H9 (cell line): ENCODE measurements at regions not wholly inside any gene's neighbourhood (a gene's known extent, or its start where the extent isn't known, plus 50 kb on each side); places are given as distances from the start of the nearest gene placed in this dataset.

Source experiments
- DNase-seq: peaks from one replicate; pipeline ENCODE4 v3.0.0-alpha.2; 2017
- H2AFZ ChIP-seq: one replicate; pipeline ENCODE4 v1.6.1; 2013; ENCODE audit warnings: mild to moderate bottlenecking, low read length, control low read depth, moderate library complexity
- H2AK5ac ChIP-seq: 2 replicates; pipeline ENCODE4 v1.6.1; 2013; ENCODE audit warnings: low read length, control low read depth, mixed read lengths; ENCODE audit not compliant: insufficient read length
- H2BK120ac ChIP-seq: one replicate; pipeline ENCODE4 v1.6.1; 2013; ENCODE audit warnings: low read depth, mild to moderate bottlenecking, low read length, control low read depth, inconsistent platforms; ENCODE audit not compliant: poor library complexity, severe bottlenecking
- H2BK12ac ChIP-seq: 2 replicates; pipeline ENCODE4 v1.6.1; 2013; ENCODE audit warnings: low read length, control low read depth, mixed read lengths, low read depth; ENCODE audit not compliant: insufficient read length
- H2BK15ac ChIP-seq: 2 replicates; pipeline ENCODE4 v1.6.1; 2013; ENCODE audit warnings: low read depth, low read length, control low read depth
- H2BK20ac ChIP-seq: one replicate; pipeline ENCODE4 v1.6.1; 2013; ENCODE audit warnings: low read depth, mild to moderate bottlenecking, low read length, control low read depth, inconsistent platforms; ENCODE audit not compliant: poor library complexity, severe bottlenecking
- H2BK5ac ChIP-seq: 2 replicates; pipeline ENCODE4 v1.6.1; 2013; ENCODE audit warnings: low read length, control low read depth, mixed read lengths; ENCODE audit not compliant: insufficient read length
- H3K14ac ChIP-seq: 2 replicates; pipeline ENCODE4 v1.6.1; 2013; ENCODE audit warnings: low read length, control low read depth; ENCODE audit not compliant: insufficient read depth
- H3K18ac ChIP-seq: 2 replicates; pipeline ENCODE4 v1.6.1; 2013; ENCODE audit warnings: low read depth, mild to moderate bottlenecking, mixed read lengths, low read length, control low read depth; ENCODE audit not compliant: insufficient read length
- H3K23ac ChIP-seq: 2 replicates; pipeline ENCODE4 v1.6.1; 2013; ENCODE audit warnings: low read length, control low read depth, mixed read lengths, low read depth; ENCODE audit not compliant: insufficient read length
- H3K23me2 ChIP-seq: 2 replicates; pipeline ENCODE4 v1.6.1; 2013; ENCODE audit warnings: low read depth, mild to moderate bottlenecking, mixed read lengths, low read length, control low read depth; ENCODE audit not compliant: insufficient read length, poor library complexity, severe bottlenecking
- H3K27ac ChIP-seq: 2 replicates; pipeline ENCODE4 v1.5.1; 2013; ENCODE audit warnings: low read length, control low read depth, mixed read lengths, low read depth; ENCODE audit not compliant: insufficient read length
- H3K27me3 ChIP-seq: 2 replicates; pipeline ENCODE4 v1.6.1; 2013; ENCODE audit warnings: low read length, control low read depth, inconsistent platforms; ENCODE audit not compliant: insufficient read depth
- H3K4ac ChIP-seq: 2 replicates; pipeline ENCODE4 v1.6.1; 2013; ENCODE audit warnings: low read depth, mild to moderate bottlenecking, control low read depth, inconsistent platforms, low read length, moderate library complexity
- H3K4me1 ChIP-seq: 2 replicates; pipeline ENCODE4 v1.6.1; 2013; ENCODE audit warnings: low read length, control low read depth, inconsistent platforms; ENCODE audit not compliant: insufficient read depth
- H3K4me2 ChIP-seq: 2 replicates; pipeline ENCODE4 v1.6.1; 2013; ENCODE audit warnings: low read length, control low read depth, mixed read lengths; ENCODE audit not compliant: insufficient read length, insufficient read depth
- H3K56ac ChIP-seq: 2 replicates; pipeline ENCODE4 v1.6.1; 2013; ENCODE audit warnings: low read depth, mild to moderate bottlenecking, mixed read lengths, low read length, control low read depth; ENCODE audit not compliant: insufficient read length
- H3K79me1 ChIP-seq: 2 replicates; pipeline ENCODE4 v1.6.1; 2013; ENCODE audit warnings: low read depth, mild to moderate bottlenecking, moderate library complexity, low read length, control low read depth, inconsistent platforms; ENCODE audit not compliant: insufficient read depth, poor library complexity, severe bottlenecking
- H3K79me2 ChIP-seq: 2 replicates; pipeline ENCODE4 v1.6.1; 2013; ENCODE audit warnings: low read length, control low read depth, inconsistent platforms; ENCODE audit not compliant: insufficient read depth
- H3K9ac ChIP-seq: 2 replicates; pipeline ENCODE4 v1.6.1; 2013; ENCODE audit warnings: low read length, control low read depth, mixed read lengths; ENCODE audit not compliant: insufficient read length; ENCODE audit errors: extremely low read depth
- H3K9me3 ChIP-seq: one replicate; pipeline ENCODE4 v1.6.1; 2013; ENCODE audit warnings: low read depth, low read length, inconsistent platforms; ENCODE audit not compliant: control insufficient read depth
- H3T11ph ChIP-seq: one replicate; pipeline ENCODE4 v1.6.1; 2013; ENCODE audit warnings: mild to moderate bottlenecking, low read length, control low read depth, inconsistent platforms
- H4K20me1 ChIP-seq: one replicate; pipeline ENCODE4 v1.6.1; 2013; ENCODE audit not compliant: control insufficient read depth, insufficient read length, insufficient read depth
- H4K5ac ChIP-seq: 2 replicates; pipeline ENCODE4 v1.6.1; 2013; ENCODE audit warnings: low read depth, mild to moderate bottlenecking, mixed read lengths, low read length, control low read depth; ENCODE audit not compliant: insufficient read length
- H4K8ac ChIP-seq: replicated peaks from 2 replicates; pipeline ENCODE4 v1.6.1; 2013; ENCODE audit warnings: low read length, control low read depth, mixed read lengths, low read depth; ENCODE audit not compliant: insufficient read length
- H4K91ac ChIP-seq: 2 replicates; pipeline ENCODE4 v1.6.1; 2013; ENCODE audit warnings: low read depth, mild to moderate bottlenecking, moderate library complexity, mixed read lengths, low read length, control low read depth; ENCODE audit not compliant: insufficient read length
- H3K27ac Mint-ChIP-seq, 3 experiments: 2 replicates in 2 of 3; 3 replicates in 1 of 3; pipeline ENCODE4 v1.8.0; 2020 to 2021; ENCODE audit warnings: mixed read lengths in 3 of 3, mild to moderate bottlenecking in 1 of 3, moderate library complexity in 1 of 3
- H3K27me3 Mint-ChIP-seq: 2 replicates; pipeline ENCODE4 v1.8.0; 2021; ENCODE audit warnings: low read depth, mild to moderate bottlenecking, moderate library complexity, mixed read lengths
- H3K36me3 Mint-ChIP-seq, 3 experiments: 2 replicates in 2 of 3; 3 replicates in 1 of 3; pipeline ENCODE4 v1.8.0; 2020 to 2021; ENCODE audit warnings: low read depth in 3 of 3, mixed read lengths in 3 of 3; ENCODE audit not compliant: insufficient read depth in 1 of 3
- H3K4me1 Mint-ChIP-seq, 2 experiments: 2 replicates each; pipeline ENCODE4 v1.8.0; 2020; ENCODE audit warnings: mixed read lengths in 2 of 2
- H3K4me3 Mint-ChIP-seq, 2 experiments: 2 replicates in 1 of 2; 3 replicates in 1 of 2; pipeline ENCODE4 v1.8.0; 2020 to 2021; ENCODE audit warnings: mild to moderate bottlenecking in 2 of 2, mixed read lengths in 2 of 2, moderate library complexity in 1 of 2
- H3K9me3 Mint-ChIP-seq, 2 experiments: 2 replicates in 1 of 2; 3 replicates in 1 of 2; pipeline ENCODE4 v1.8.0; 2020; ENCODE audit warnings: mild to moderate bottlenecking in 2 of 2, mixed read lengths in 2 of 2, moderate library complexity in 1 of 2
- WGBS: extraction: QIAGEN DNeasy Blood & Tissue Kit; methylation state at CpG from one replicate; pipeline ENCODE4 v1.1.7; 2013; ENCODE audit warnings: missing lambda C conversion rate, low lambda C conversion rate, mixed read lengths; ENCODE audit not compliant: insufficient read length; ENCODE audit errors: extremely low coverage; 5-methylcytosine and 5-hydroxymethylcytosine counted together
- TF ChIP-seq, protein P1 (sequence below): fragments of 200-600 bp; sonication (generic); conservative IDR thresholded peaks from 3 replicates; pipeline ENCODE4 v1.8.0; 2021; ENCODE audit warnings: antibody characterized with exemption, mild to moderate bottlenecking

DNA sequence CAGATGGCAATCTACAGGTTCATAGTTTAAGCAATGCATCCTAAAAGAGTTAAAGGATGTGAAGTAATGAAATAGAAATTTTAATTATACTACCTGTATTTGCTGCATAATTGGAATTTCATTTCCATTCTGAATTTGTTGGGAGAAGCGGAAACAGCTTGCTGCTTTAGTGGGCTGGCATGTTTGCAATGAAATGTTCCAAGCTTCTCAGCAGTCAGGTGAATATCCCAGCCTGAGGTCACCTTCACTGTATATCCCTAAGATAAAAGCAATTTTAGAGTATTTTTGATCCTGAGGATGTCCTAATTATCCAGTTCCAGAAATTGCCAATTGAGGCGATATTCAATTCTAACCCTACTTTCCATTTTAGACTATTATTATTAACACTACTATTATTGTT lies 136.1 kb upstream of the ARSJ start:
- no peak overlapping the region for H3K4ac ChIP-seq
- H2BK120ac ChIP-seq = no peak overlapping the region
- H3K79me2 ChIP-seq = no peaks in the 10 kb centered on the region
- H4K20me1 ChIP-seq = no peaks in the 10 kb centered on the region
- Mint-ChIP-seq H3K27ac (no peak overlapping the region), H3K36me3 (no peaks in the 10 kb centered on the region), H3K4me1 (no peaks in the 10 kb centered on the region), H3K4me3 (no peak overlapping the region), H3K27me3 (no peaks in the 10 kb centered on the region), H3K9me3 (no peaks in the 10 kb centered on the region)
- no peak overlapping the region for H3K4me2 ChIP-seq
- H2AK5ac ChIP-seq = no peak overlapping the region
- no peaks in the 10 kb centered on the region for H3K27me3 ChIP-seq
- no peaks in the 10 kb centered on the region for H3K79me1 ChIP-seq
- H3K9ac ChIP-seq = no peak overlapping the region
- H2BK15ac ChIP-seq = no peak overlapping the region
- no peak overlapping the region for H3K23ac ChIP-seq
- no peak overlapping the region for H3K14ac ChIP-seq
- no peak overlapping the region for H3K56ac ChIP-seq
- no peak overlapping the region for H2AFZ ChIP-seq
- H2BK20ac ChIP-seq = no peak overlapping the region
- no peak overlapping the region for H4K91ac ChIP-seq
- no peak overlapping the region for H4K5ac ChIP-seq
- H3K9me3 ChIP-seq = no peaks in the 10 kb centered on the region
- no peak overlapping the region for H3K27ac ChIP-seq
- TF ChIP-seq, protein P1, sequence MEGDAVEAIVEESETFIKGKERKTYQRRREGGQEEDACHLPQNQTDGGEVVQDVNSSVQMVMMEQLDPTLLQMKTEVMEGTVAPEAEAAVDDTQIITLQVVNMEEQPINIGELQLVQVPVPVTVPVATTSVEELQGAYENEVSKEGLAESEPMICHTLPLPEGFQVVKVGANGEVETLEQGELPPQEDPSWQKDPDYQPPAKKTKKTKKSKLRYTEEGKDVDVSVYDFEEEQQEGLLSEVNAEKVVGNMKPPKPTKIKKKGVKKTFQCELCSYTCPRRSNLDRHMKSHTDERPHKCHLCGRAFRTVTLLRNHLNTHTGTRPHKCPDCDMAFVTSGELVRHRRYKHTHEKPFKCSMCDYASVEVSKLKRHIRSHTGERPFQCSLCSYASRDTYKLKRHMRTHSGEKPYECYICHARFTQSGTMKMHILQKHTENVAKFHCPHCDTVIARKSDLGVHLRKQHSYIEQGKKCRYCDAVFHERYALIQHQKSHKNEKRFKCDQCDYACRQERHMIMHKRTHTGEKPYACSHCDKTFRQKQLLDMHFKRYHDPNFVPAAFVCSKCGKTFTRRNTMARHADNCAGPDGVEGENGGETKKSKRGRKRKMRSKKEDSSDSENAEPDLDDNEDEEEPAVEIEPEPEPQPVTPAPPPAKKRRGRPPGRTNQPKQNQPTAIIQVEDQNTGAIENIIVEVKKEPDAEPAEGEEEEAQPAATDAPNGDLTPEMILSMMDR = no peak
- no peaks in the 10 kb centered on the region for H3K23me2 ChIP-seq
- H3K4me1 ChIP-seq = no peaks in the 10 kb centered on the region
- no CpG with 5 or more reads among the region's 2 CpGs for WGBS
- DNase-seq = no peak
- no peak overlapping the region for H2BK5ac ChIP-seq
- no peak overlapping the region for H2BK12ac ChIP-seq
- no peak overlapping the region for H3K18ac ChIP-seq
- no peak overlapping the region for H4K8ac ChIP-seq
- H3T11ph ChIP-seq = no peak overlapping the region
